ENCODE measurements at regions not wholly inside any gene's neighbourhood (a gene's known extent, or its start where the extent isn't known, plus 50 kb on each side); places are given as distances from the start of the nearest gene placed in this dataset.

- no peak for TF ChIP-seq POLR2AphosphoS5 (IDR thresholded peaks at IDR 0.05; ENCODE audit: insufficient read depth in 1 of 2, low read depth in 1 of 2)
- peak in 1 of 3 experiments; percentile 20 for TF ChIP-seq CTCF (IDR thresholded peaks at IDR 0.05)
These were observed 759.4 kb downstream of the ADCYAP1 start for GRCh38 chr18:1663879-1664705.
